Mesenchymal stem cell (in vitro differentiated cells and primary cell): ENCODE measurements at regions not wholly inside any gene's neighbourhood (a gene's known extent, or its start where the extent isn't known, plus 50 kb on each side); places are given as distances from the start of the nearest gene placed in this dataset.

ENCODE experiments used
- DNase-seq: peaks from one replicate; pipeline ENCODE4 v3.0.0-alpha.2; 2013
- H2AFZ ChIP-seq: one replicate; pipeline ENCODE4 v1.6.1; 2013; ENCODE audit warnings: low read depth, mild to moderate bottlenecking, control low read depth, inconsistent platforms, low read length, moderate library complexity
- H2AK5ac ChIP-seq: 2 replicates; pipeline ENCODE4 v1.6.1; 2013; ENCODE audit warnings: low read length, moderate library complexity, mild to moderate bottlenecking, inconsistent platforms; ENCODE audit not compliant: severe bottlenecking
- H2BK120ac ChIP-seq: one replicate; pipeline ENCODE4 v1.6.1; 2013; ENCODE audit warnings: low read depth, mild to moderate bottlenecking, inconsistent platforms, low read length, moderate library complexity
- H2BK12ac ChIP-seq, 2 experiments: one replicate each; pipeline ENCODE4 v1.6.1; 2013; ENCODE audit warnings: inconsistent platforms in 2 of 2, low read length in 2 of 2, mild to moderate bottlenecking in 2 of 2, moderate library complexity in 2 of 2, control low read depth in 1 of 2
- H2BK15ac ChIP-seq: one replicate; pipeline ENCODE4 v1.6.1; 2013; ENCODE audit warnings: mild to moderate bottlenecking, low read depth, inconsistent platforms; ENCODE audit not compliant: poor library complexity, severe bottlenecking
- H2BK5ac ChIP-seq: 2 replicates; pipeline ENCODE4 v1.6.1; 2013; ENCODE audit warnings: low read depth, mild to moderate bottlenecking, low read length, control low read depth, inconsistent platforms; ENCODE audit not compliant: poor library complexity, severe bottlenecking
- H3K14ac ChIP-seq, 2 experiments: one replicate each; pipeline ENCODE4 v1.6.1; 2013; ENCODE audit warnings: inconsistent platforms in 2 of 2, low read length in 2 of 2, control low read depth in 1 of 2, mild to moderate bottlenecking in 1 of 2, moderate library complexity in 1 of 2
- H3K18ac ChIP-seq, 2 experiments: one replicate each; pipeline ENCODE4 v1.6.1; 2013; ENCODE audit warnings: inconsistent platforms in 2 of 2, low read length in 2 of 2, control low read depth in 1 of 2, low read depth in 1 of 2, mild to moderate bottlenecking in 1 of 2
- H3K23ac ChIP-seq, 2 experiments: one replicate each; pipeline ENCODE4 v1.6.1; 2013; ENCODE audit warnings: inconsistent platforms in 2 of 2, low read length in 2 of 2, mild to moderate bottlenecking in 2 of 2, moderate library complexity in 2 of 2, control low read depth in 1 of 2
- H3K27ac ChIP-seq: 2 replicates; pipeline ENCODE4 v1.5.1; 2013; ENCODE audit warnings: mild to moderate bottlenecking, moderate library complexity, low read length, control low read depth, inconsistent platforms; ENCODE audit not compliant: poor library complexity, severe bottlenecking
- H3K27me3 ChIP-seq, 2 experiments: 2 replicates each; pipeline versions ENCODE4 v1.6.1 to v1.7.0; 2013; ENCODE audit warnings: low read length in 2 of 2, mild to moderate bottlenecking in 2 of 2, moderate library complexity in 2 of 2, control low read depth in 1 of 2, inconsistent platforms in 1 of 2; ENCODE audit not compliant: control insufficient read depth in 1 of 2, insufficient read depth in 1 of 2
- H3K36me3 ChIP-seq, 2 experiments: 2 replicates each; pipeline versions ENCODE4 v1.6.1 to v1.7.0; 2013; ENCODE audit warnings: low read length in 2 of 2, control low read depth in 1 of 2, inconsistent platforms in 1 of 2, low read depth in 1 of 2, mild to moderate bottlenecking in 1 of 2; ENCODE audit not compliant: insufficient read depth in 2 of 2, control insufficient read depth in 1 of 2
- H3K4ac ChIP-seq, 2 experiments: one replicate each; pipeline ENCODE4 v1.6.1; 2013; ENCODE audit warnings: inconsistent platforms in 2 of 2, low read length in 2 of 2, mild to moderate bottlenecking in 2 of 2, moderate library complexity in 2 of 2, control low read depth in 1 of 2, low read depth in 1 of 2
- H3K4me1 ChIP-seq: 2 replicates; pipeline ENCODE4 v1.6.1; 2013; ENCODE audit warnings: low read depth, low read length, control low read depth; ENCODE audit not compliant: control insufficient read depth, insufficient read depth
- H3K4me2 ChIP-seq: 2 replicates; pipeline ENCODE4 v1.6.1; 2013; ENCODE audit warnings: low read length, mild to moderate bottlenecking, inconsistent platforms; ENCODE audit not compliant: poor library complexity, severe bottlenecking
- H3K4me3 ChIP-seq, 2 experiments: 2 replicates each; pipeline versions ENCODE4 v1.5.1 to v1.7.0; 2013; ENCODE audit warnings: low read length in 2 of 2, mild to moderate bottlenecking in 2 of 2, control low read depth in 1 of 2, low read depth in 1 of 2; ENCODE audit not compliant: insufficient read depth in 1 of 2
- H3K79me1 ChIP-seq: replicated peaks from 2 replicates; pipeline ENCODE4 v1.6.1; 2013; ENCODE audit warnings: mild to moderate bottlenecking, control low read depth, low read length, inconsistent platforms; ENCODE audit not compliant: poor library complexity, severe bottlenecking
- H3K9ac ChIP-seq: 2 replicates; pipeline ENCODE4 v1.7.0; 2013; ENCODE audit warnings: mild to moderate bottlenecking, low read length, moderate library complexity
- H3K9me3 ChIP-seq: 2 replicates; pipeline ENCODE4 v1.7.0; 2013; ENCODE audit warnings: mild to moderate bottlenecking, low read length; ENCODE audit not compliant: control insufficient read depth
- H4K8ac ChIP-seq: one replicate; pipeline ENCODE4 v1.6.1; 2013; ENCODE audit warnings: inconsistent platforms, mild to moderate bottlenecking, low read length, moderate library complexity
- H4K91ac ChIP-seq: one replicate; pipeline ENCODE4 v1.6.1; 2013; ENCODE audit warnings: mild to moderate bottlenecking, low read length, inconsistent platforms
- WGBS: methylation state at CpG from one replicate; pipeline ENCODE4 v1.1.7; 2013; ENCODE audit warnings: mixed read lengths; 5-methylcytosine and 5-hydroxymethylcytosine counted together

GRCh38 chr10:120368338-120368737 lies 88.7 kb upstream of the PLPP4 start:
- Histone ChIP-seq H3K4me1 (no peaks in the 10 kb centered on the region), H2BK120ac (no peak overlapping the region)

DNA sequence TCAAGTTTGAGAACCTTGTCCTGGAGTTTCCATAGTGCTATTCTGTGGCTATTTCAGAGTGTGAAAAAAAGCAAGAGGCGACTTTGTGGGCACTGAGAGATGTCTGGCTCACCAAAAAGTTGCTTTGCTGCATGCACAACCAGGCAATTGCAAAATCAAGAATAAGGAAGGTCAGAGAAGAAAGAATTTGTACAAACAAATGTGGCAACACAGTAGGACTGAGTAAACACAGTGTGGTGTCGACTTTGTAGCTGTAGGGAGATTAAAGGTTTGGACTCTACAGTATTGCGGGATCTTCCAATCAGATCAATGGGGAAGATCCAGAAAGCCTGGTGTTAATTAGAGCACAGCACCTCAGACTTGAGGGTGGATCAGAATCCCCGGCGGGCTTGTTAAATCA lies 88.1 kb upstream of the PLPP4 start:
- H3K4ac ChIP-seq: no peak overlapping the region
- H4K91ac ChIP-seq: no peak overlapping the region
- WGBS: 50% methylated on average over 3 of the region's 5 CpGs
- H2BK120ac ChIP-seq: no peak overlapping the region
- H4K8ac ChIP-seq: no peak overlapping the region
- no peak overlapping the region for H3K14ac ChIP-seq
- no peak overlapping the region for H2AK5ac ChIP-seq
- peaks cover 3% of the 10 kb centered on the region for H3K9me3 ChIP-seq
- H2BK5ac ChIP-seq: no peak overlapping the region
- H3K4me2 ChIP-seq: no peak overlapping the region
- DNase-seq: no peak
- H3K18ac ChIP-seq: no peak overlapping the region
- no peak overlapping the region for H2AFZ ChIP-seq
- H3K4me1 ChIP-seq: no peaks in the 10 kb centered on the region
- no peak overlapping the region for H3K27ac ChIP-seq
- no peaks in the 10 kb centered on the region for H3K27me3 ChIP-seq
- H2BK15ac ChIP-seq: no peak overlapping the region
- H2BK12ac ChIP-seq: no peak overlapping the region
- H3K36me3 ChIP-seq: no peaks in the 10 kb centered on the region
- no peak overlapping the region for H3K23ac ChIP-seq
- no peak overlapping the region for H3K4me3 ChIP-seq
- no peaks in the 10 kb centered on the region for H3K79me1 ChIP-seq
- no peak overlapping the region for H3K9ac ChIP-seq

More at GRCh38 chr10:120368338-120368737, 88.7 kb upstream of the PLPP4 start:
- Histone ChIP-seq H3K23ac (no peak overlapping the region), H2AK5ac (no peak overlapping the region), H4K8ac (no peak overlapping the region), H3K36me3 (no peaks in the 10 kb centered on the region), H3K4me3 (no peak overlapping the region), H2BK15ac (no peak overlapping the region), H3K27me3 (no peaks in the 10 kb centered on the region), H3K18ac (no peak overlapping the region), H3K79me1 (no peaks in the 10 kb centered on the region), H3K9ac (no peak overlapping the region), H2AFZ (no peak overlapping the region), H3K27ac (no peak overlapping the region), H4K91ac (no peak overlapping the region), H3K4me2 (no peak overlapping the region), H3K4ac (no peak overlapping the region), H3K14ac (no peak overlapping the region), H2BK12ac (no peak overlapping the region), H3K9me3 (peaks cover 3% of the 10 kb centered on the region), H2BK5ac (no peak overlapping the region)
- WGBS: 86% methylated on average over 7 of the region's 7 CpGs
- DNase-seq: no peak

DNA sequence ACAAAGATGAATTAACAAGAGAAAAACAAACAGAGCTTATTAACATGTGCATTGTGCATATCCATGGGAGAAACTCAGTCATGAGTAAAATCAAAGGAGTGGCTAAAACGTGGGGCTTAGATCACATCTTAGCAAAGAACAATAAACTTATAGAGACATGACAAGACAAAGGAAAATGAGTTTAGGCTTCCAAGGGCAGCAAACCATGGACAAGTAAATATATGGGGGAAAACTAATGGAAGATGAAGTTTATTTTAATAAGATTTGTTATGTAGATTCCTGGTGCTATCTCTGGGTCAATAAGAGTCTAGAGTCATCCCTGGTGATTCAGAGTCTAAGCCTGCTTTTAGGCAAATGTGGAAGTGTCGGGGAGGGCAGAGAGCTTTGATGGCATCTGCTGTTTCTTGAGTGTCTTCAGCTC lies 87.2 kb upstream of the PLPP4 start:
- Histone ChIP-seq H3K27me3 (no peaks in the 10 kb centered on the region), H2BK120ac (no peak overlapping the region), H3K9ac (no peak overlapping the region), H2AFZ (no peak overlapping the region), H2BK12ac (no peak overlapping the region), H3K18ac (no peak overlapping the region), H3K4me1 (no peaks in the 10 kb centered on the region), H3K4ac (no peak overlapping the region), H3K23ac (no peak overlapping the region), H3K4me2 (no peak overlapping the region), H2AK5ac (no peak overlapping the region), H4K91ac (no peak overlapping the region), H3K36me3 (no peaks in the 10 kb centered on the region), H3K79me1 (no peaks in the 10 kb centered on the region), H2BK5ac (no peak overlapping the region), H4K8ac (no peak overlapping the region), H3K4me3 (no peak overlapping the region), H3K14ac (no peak overlapping the region), H3K27ac (no peak overlapping the region), H2BK15ac (no peak overlapping the region), H3K9me3 (no peaks in the 10 kb centered on the region)
- no peak for DNase-seq
- WGBS: 25% methylated on average over 2 of the region's 2 CpGs

DNA sequence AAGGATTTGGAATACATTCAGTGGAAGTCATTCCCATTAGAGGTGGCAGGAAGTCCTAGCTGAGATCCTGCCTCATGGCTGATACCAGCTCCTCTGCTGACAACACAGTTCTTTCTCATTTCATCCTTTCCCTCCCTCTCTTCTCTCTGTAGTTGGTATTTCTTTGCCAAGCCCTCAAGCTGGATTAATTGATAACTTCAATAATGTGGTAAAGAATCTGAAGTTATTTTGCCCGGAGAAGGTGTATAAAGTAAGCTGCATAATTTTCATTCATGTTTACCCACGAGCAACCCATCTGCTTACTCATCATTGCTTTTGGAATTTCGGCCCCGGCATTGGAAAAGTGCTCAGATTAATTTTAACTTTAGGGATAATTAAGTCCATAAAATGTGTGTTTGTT lies 85.2 kb upstream of the PLPP4 start:
- Histone ChIP-seq H3K27me3 (no peaks in the 10 kb centered on the region), H3K23ac (no peak overlapping the region), H2AK5ac (no peak overlapping the region), H3K4ac (no peak overlapping the region), H3K4me1 (no peaks in the 10 kb centered on the region), H3K9me3 (no peaks in the 10 kb centered on the region), H2BK12ac (no peak overlapping the region), H3K79me1 (no peaks in the 10 kb centered on the region), H3K4me3 (no peak overlapping the region), H4K8ac (no peak overlapping the region), H3K27ac (no peak overlapping the region), H2BK15ac (no peak overlapping the region), H4K91ac (no peak overlapping the region), H3K4me2 (no peak overlapping the region), H3K9ac (no peak overlapping the region), H3K14ac (no peak overlapping the region), H3K18ac (no peak overlapping the region), H2AFZ (no peak overlapping the region), H3K36me3 (no peaks in the 10 kb centered on the region), H2BK120ac (no peak overlapping the region), H2BK5ac (no peak overlapping the region)
- DNase-seq: no peak
- WGBS: 64% methylated on average over 3 of the region's 4 CpGs
